Cardiac fibroblast (primary cell): ENCODE measurements at regions not wholly inside any gene's neighbourhood (a gene's known extent, or its start where the extent isn't known, plus 50 kb on each side); places are given as distances from the start of the nearest gene placed in this dataset.

Experiments
- DNase-seq, 2 donors: peaks; one replicate each; pipeline versions ENCODE4 v3.0.0 to v3.0.0-alpha.2; 2010; ENCODE audit warnings: low read depth in 2 of 2
- H3K4me3 ChIP-seq, 2 donors: replicated peaks in 1 of 2; 1 replicate in 1 of 2; 2 replicates in 1 of 2; pipeline ENCODE4 v1.5.1; 2011; ENCODE audit warnings: low read depth in 2 of 2, low read length in 2 of 2, mild to moderate bottlenecking in 2 of 2, moderate library complexity in 1 of 2
- CTCF ChIP-seq: IDR thresholded peaks from one replicate; pipeline ENCODE4 v1.5.1; 2011; ENCODE audit warnings: low read depth, mild to moderate bottlenecking, low read length, inconsistent platforms

DNA sequence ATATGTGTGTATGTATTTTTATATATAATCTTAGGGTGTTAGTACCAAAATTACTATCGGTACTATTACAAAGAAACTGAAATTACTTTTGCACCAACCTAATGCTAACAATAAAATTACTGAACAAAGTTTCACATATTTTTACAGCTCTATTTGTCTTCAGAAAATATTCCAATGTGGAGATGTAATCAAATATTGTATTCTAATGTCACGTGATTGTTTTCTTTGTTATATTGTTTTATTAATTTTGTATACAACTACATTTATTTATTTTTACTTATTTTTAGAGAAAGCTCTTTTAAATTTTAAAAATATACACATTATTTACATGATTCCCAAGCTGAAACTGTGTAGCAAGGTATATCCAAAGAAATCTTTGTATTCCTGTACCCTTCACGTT, 227.1 kb upstream of the KLF12 start:
- no peak for DNase-seq
- no peak for TF ChIP-seq CTCF
- H3K4me3 ChIP-seq = no peak overlapping the region

DNA sequence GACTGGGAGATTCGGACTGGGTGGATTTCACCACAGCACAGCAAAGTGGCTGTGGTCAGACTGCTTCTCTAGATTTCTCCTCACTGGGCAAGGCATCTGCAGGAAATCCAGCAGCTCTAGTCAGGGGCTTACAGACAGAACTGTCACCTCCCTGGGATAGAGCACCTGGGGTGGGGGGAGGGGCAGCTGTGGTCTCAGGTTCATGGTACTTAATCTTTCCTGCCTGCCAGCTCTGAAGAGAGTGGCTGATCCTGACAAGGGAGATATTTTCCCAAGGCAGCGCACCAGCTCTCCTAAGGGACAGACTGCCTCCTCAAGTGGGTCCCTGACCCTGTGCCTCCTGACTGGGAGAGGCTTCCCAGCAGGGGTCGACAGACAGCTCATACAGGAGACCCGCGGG, 212.8 kb upstream of the KLF12 start:
- H3K4me3 ChIP-seq = no peak overlapping the region
- no peak for TF ChIP-seq CTCF
- DNase-seq = no peak

GRCh38 chr13:74338341-74338740, 204.1 kb upstream of the KLF12 start:
- no peak overlapping the region for H3K4me3 ChIP-seq
- no peak for DNase-seq
- no peak for TF ChIP-seq CTCF

GRCh38 chr13:74336546-74336945, 202.3 kb upstream of the KLF12 start:
- DNase-seq = no peak
- no peak for TF ChIP-seq CTCF
- no peak overlapping the region for H3K4me3 ChIP-seq

DNA sequence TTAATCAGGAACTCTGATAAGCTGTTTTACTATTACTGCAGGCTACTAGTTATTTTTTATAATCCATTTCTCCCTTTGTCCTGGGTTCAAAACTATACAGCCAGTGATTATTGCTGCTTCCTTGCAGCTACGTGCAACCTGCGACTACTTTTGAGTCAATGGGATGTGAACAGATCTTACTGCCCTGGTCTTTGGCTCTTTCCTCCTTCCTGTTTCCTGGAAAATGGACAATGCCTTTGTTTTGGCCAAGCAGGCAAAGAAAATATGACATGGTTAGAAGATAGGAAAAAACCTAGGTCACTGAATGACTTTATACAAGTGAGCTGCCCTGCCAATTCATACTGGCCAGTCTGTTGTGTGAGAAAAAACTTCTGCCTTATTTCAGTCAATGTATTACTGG, 201.2 kb upstream of the KLF12 start:
- no peak for DNase-seq
- no peak for TF ChIP-seq CTCF
- H3K4me3 ChIP-seq = no peak overlapping the region

- DNase-seq = no peak
- no peak overlapping the region for H3K4me3 ChIP-seq
- TF ChIP-seq CTCF = no peak
Observed at GRCh38 chr13:74329962-74330361, 195.8 kb upstream of the KLF12 start.

GRCh38 chr13:74325106-74325505, 190.9 kb upstream of the KLF12 start:
- no peak overlapping the region for H3K4me3 ChIP-seq
- TF ChIP-seq CTCF = no peak
- peak; percentile 74 to 83 for DNase-seq
